CD4-positive, alpha-beta T cell treated with Interleukin-2 at 100 ng/mL for 4 hours (primary cell): ENCODE measurements at regions not wholly inside any gene's neighbourhood (a gene's known extent, or its start where the extent isn't known, plus 50 kb on each side); places are given as distances from the start of the nearest gene placed in this dataset.
"Not testable (repeated sequence)": the region's sequence is repeated elsewhere in the genome, so short reads cannot be mapped to it uniquely, and the experiment has no call there.

Experiments
- DNase-seq: peaks from one replicate; pipeline ENCODE4 v3.0.0-alpha.2; 2020; ENCODE audit warnings: low spot score

- no peak for DNase-seq
Measured at GRCh38 chr18:25560369-25560768, 208.4 kb upstream of the ZNF521 start.

GRCh38 chr18:25557011-25557410 is 205.0 kb upstream of the ZNF521 start:
- DNase-seq = no peak

GRCh38 chr18:25553631-25554263 is 201.8 kb upstream of the ZNF521 start:
- no peak for DNase-seq

- no peak for DNase-seq
Measured at GRCh38 chr18:25544546-25545287, 192.8 kb upstream of the ZNF521 start.

- no peak for DNase-seq
Measured at GRCh38 chr18:25538175-25538922, 186.4 kb upstream of the ZNF521 start.

GRCh38 chr18:25535495-25535894 is 183.5 kb upstream of the ZNF521 start:
- DNase-seq = no peak

- DNase-seq = no peak
Measured at GRCh38 chr18:25534401-25534800, 182.4 kb upstream of the ZNF521 start.

- no peak for DNase-seq
Measured at GRCh38 chr18:25533218-25533617, 181.3 kb upstream of the ZNF521 start.

- no peak for DNase-seq
Measured at GRCh38 chr18:25531207-25531606, 179.2 kb upstream of the ZNF521 start.

- DNase-seq = not testable (repeated sequence)
Measured at GRCh38 chr18:25525789-25526188, 173.8 kb upstream of the ZNF521 start.

- no peak for DNase-seq
Measured at GRCh38 chr18:25518716-25519053, 166.7 kb upstream of the ZNF521 start.

GRCh38 chr18:25517881-25518715 is 166.1 kb upstream of the ZNF521 start:
- no peak for DNase-seq

- DNase-seq = no peak
Measured at GRCh38 chr18:25516747-25517498, 165.0 kb upstream of the ZNF521 start.

- DNase-seq = no peak
Measured at GRCh38 chr18:25516121-25516520, 164.2 kb upstream of the ZNF521 start.

- no peak for DNase-seq
Measured at GRCh38 chr18:25510096-25510495, 158.1 kb upstream of the ZNF521 start.

GRCh38 chr18:25503567-25504081 is 151.7 kb upstream of the ZNF521 start:
- DNase-seq = no peak

- DNase-seq = no peak
Measured at GRCh38 chr18:25497151-25497794, 145.3 kb upstream of the ZNF521 start.

- no peak for DNase-seq
Measured at GRCh38 chr18:25496544-25496943, 144.6 kb upstream of the ZNF521 start.

GRCh38 chr18:25495606-25496005 is 143.6 kb upstream of the ZNF521 start:
- DNase-seq = no peak

- no peak for DNase-seq
Measured at GRCh38 chr18:25494888-25495287, 142.9 kb upstream of the ZNF521 start.

GRCh38 chr18:25493401-25493800 is 141.4 kb upstream of the ZNF521 start:
- no peak for DNase-seq
